Fibroblast of peridontal ligament (primary cell): ENCODE measurements at regions not wholly inside any gene's neighbourhood (a gene's known extent, or its start where the extent isn't known, plus 50 kb on each side); places are given as distances from the start of the nearest gene placed in this dataset.

Experiments used
- DNase-seq: peaks from one replicate; pipeline ENCODE4 v3.0.0-alpha.2; 2010; ENCODE audit errors: extremely low read depth

- no peak for DNase-seq
Observed at GRCh38 chr4:43345323-43345925, 452.9 kb downstream of the GRXCR1 start.

- DNase-seq, result no peak
Observed at GRCh38 chr4:43348591-43348990, 456.1 kb downstream of the GRXCR1 start.

- DNase-seq, result no peak
Observed at GRCh38 chr4:43351970-43352806, 459.7 kb downstream of the GRXCR1 start.

GRCh38 chr4:43352859-43353258 is 460.3 kb downstream of the GRXCR1 start:
- DNase-seq, result no peak

- DNase-seq, result no peak
Observed at GRCh38 chr4:43353552-43353951, 461.0 kb downstream of the GRXCR1 start.

- DNase-seq, result no peak
Observed at GRCh38 chr4:43356786-43357185, 464.3 kb downstream of the GRXCR1 start.

GRCh38 chr4:43357252-43357974 is 464.9 kb downstream of the GRXCR1 start:
- no peak for DNase-seq

GRCh38 chr4:43360296-43360695 is 467.8 kb downstream of the GRXCR1 start:
- no peak for DNase-seq

- no peak for DNase-seq
Observed at GRCh38 chr4:43362875-43363636, 470.5 kb downstream of the GRXCR1 start.

- DNase-seq, result no peak
Observed at GRCh38 chr4:43369036-43369594, 476.6 kb downstream of the GRXCR1 start.

GRCh38 chr4:43373201-43373600 is 480.7 kb downstream of the GRXCR1 start:
- DNase-seq, result no peak

- DNase-seq, result no peak
Observed at GRCh38 chr4:43374216-43374751, 481.8 kb downstream of the GRXCR1 start.

- DNase-seq, result no peak
Observed at GRCh38 chr4:43379016-43379415, 486.5 kb downstream of the GRXCR1 start.

- DNase-seq, result no peak
Observed at GRCh38 chr4:43380093-43380492, 487.6 kb downstream of the GRXCR1 start.

GRCh38 chr4:43391069-43391468 is 498.6 kb downstream of the GRXCR1 start:
- no peak for DNase-seq

- DNase-seq, result peak; percentile 19
Observed at GRCh38 chr4:43394976-43395375, 502.5 kb downstream of the GRXCR1 start.

GRCh38 chr4:43399726-43400125 is 507.2 kb downstream of the GRXCR1 start:
- DNase-seq, result no peak

- no peak for DNase-seq
Observed at GRCh38 chr4:43402393-43402792, 509.9 kb downstream of the GRXCR1 start.

GRCh38 chr4:43410636-43411035 is 518.1 kb downstream of the GRXCR1 start:
- DNase-seq, result no peak

- peak; percentile 68 for DNase-seq
Observed at GRCh38 chr4:43411226-43411625, 518.7 kb downstream of the GRXCR1 start.

- DNase-seq, result no peak
Observed at GRCh38 chr4:43423276-43423675, 530.8 kb downstream of the GRXCR1 start.
